NOMO-1 treated with dmso at 0.1 percent for 144 hours (cell line): ENCODE measurements at regions not wholly inside any gene's neighbourhood (a gene's known extent, or its start where the extent isn't known, plus 50 kb on each side); places are given as distances from the start of the nearest gene placed in this dataset.

ENCODE experiments used
- DNase-seq: peaks from one replicate; lab custom pipeline; 2025; ENCODE audit not compliant: unreplicated experiment; lab: John Stamatoyannopoulos, UW

DNA sequence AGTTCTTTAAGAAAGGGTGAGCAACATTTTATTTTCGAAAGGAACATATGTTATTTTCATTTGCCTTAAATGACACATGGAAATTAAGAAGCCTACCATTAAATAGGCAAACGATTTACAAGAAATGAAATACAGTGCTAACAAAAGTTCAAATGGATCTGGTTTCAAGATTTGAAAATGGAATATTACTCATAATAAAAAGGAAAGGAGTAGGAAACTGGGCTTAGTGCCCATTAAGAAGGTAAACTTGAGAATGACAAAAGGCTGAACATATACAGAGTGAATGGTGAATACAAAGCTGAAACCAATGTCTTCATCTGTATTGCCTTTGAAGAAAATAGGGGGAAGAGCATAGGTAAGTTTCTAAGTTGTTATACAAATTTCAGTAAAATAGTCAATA is 974.2 kb upstream of the C9orf72 start:
- DNase-seq = no peak

GRCh38 chr9:28563291-28563934 is 990.1 kb upstream of the C9orf72 start:
- DNase-seq = no peak

GRCh38 chr9:28583832-28584231 is 1010.6 kb upstream of the C9orf72 start:
- no peak for DNase-seq

GRCh38 chr9:28584542-28584941 is 1011.3 kb upstream of the C9orf72 start:
- no peak for DNase-seq

GRCh38 chr9:28587052-28587451 is 1013.8 kb upstream of the C9orf72 start:
- no peak for DNase-seq

DNA sequence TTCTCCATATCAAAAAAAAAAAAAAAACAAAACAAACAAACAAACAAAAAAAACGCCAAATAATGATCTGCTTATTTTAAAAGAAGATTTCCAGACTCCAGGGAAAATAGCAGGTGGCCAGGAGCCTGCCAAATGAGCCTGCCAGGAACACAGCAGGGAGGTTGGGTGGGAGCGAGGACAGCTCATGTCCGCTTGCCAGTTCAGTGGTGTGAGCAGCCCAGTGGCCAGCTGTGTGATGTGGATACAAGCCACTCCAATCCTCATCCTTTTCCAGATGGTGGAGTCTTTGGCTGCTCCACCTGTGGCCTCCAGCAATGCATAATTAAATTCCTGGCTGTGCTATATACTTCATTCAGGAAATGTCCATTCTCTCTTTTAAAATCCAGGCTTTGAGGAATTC is 1025.1 kb upstream of the C9orf72 start:
- DNase-seq = no peak

GRCh38 chr9:28600226-28600625 is 1026.9 kb upstream of the C9orf72 start:
- no peak for DNase-seq

- DNase-seq = no peak
Observed at GRCh38 chr9:28607843-28608242, 1034.6 kb upstream of the C9orf72 start.

GRCh38 chr9:28610339-28610738 is 1037.1 kb upstream of the C9orf72 start:
- no peak for DNase-seq

GRCh38 chr9:28616310-28616709 is 1043.0 kb upstream of the C9orf72 start:
- DNase-seq = no peak

GRCh38 chr9:28620011-28620410 is 1046.7 kb upstream of the C9orf72 start:
- no peak for DNase-seq

DNA sequence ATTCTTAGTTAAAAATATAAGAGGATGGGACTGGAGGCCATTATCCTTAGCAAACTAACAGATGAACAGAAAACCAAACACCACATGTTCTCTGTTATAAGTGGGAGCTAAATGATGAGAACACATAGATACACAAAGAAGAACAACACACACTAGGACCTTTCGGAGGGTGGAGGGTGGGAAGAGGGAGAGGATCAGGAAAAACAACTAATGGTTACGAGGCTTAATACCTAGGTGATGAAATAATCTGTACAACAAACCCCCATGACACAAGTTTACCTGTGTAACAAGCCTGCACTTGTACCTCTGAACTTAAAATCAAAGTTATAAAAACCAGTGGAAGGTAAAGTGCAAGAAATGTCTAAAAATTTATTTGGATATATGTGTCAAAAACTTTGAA is 1047.4 kb upstream of the C9orf72 start:
- no peak for DNase-seq

DNA sequence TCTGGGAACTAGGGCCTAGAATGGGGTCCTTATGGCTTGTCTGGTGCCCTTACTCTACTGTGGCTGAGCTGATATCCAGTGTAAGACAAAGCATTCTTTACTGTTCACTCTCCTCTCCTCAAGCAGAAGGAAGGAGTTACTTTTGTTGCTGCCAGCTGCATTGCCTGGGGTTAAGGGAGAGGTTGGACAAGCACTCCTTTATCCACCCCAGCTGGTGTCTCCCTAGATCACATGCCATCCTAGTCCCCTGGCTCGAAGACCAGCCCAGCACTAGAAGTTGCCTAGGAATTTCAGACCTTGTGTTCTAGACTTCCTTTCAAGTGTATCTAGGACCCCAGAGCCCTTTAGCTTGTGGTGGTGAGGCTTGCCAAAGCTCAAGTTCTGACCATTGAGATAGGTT is 1051.5 kb upstream of the C9orf72 start:
- no peak for DNase-seq

DNA sequence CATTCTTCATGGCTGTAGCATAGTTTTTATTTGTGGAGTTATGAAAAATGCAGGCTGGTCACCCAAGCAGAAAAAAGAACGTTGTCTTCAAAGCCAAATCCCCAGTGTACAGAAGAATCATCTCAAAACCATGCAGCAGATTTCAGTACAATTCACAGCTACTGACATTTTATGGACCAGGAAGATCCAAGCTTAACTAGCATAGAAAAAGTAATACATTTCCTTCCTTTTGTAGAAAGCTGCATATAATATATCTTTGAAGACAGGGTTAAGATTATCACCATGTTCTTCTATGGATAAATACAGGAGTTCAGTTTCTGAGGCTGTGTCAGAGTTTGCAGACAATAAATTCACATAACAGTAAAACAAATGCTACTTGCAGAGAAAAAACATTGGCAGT is 1054.8 kb upstream of the C9orf72 start:
- no peak for DNase-seq

DNA sequence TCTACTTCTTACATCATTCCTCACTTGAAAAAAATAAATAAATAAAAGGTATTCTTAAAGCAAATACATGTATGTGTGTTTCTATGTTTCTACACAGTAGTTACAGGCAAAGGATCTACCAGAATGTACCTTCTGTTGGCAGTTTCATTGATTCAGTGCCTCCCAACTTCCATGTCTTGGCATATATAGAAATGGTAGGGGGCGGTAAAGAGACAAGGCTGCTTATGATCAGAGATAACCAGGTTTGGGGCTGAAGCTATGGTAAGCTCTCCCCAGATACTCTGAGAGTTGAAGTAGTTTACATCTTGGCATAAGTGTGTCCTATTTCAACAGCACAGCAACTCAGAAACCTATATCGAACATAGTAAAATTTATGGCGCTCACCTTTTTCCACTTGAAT is 1075.4 kb upstream of the C9orf72 start:
- no peak for DNase-seq

DNA sequence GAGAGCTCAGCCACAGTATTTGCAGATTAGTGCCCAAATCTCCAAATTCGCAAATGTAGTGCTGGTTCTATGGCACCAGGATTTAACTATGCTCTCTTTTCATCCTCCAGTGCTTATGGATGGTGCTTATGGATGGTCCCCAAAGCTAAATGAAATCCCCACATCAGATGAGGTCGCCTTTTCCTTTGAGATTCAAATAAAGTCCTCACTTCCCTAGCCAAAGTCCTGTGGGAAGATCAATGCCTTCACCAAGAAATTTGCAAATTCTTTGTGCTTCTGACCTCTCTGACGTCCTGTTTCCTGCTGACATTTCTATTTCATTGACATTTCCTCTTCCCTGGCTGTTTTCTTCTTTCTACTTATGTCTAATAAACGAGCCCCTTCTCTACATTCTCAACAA is 1077.0 kb upstream of the C9orf72 start:
- no peak for DNase-seq

DNA sequence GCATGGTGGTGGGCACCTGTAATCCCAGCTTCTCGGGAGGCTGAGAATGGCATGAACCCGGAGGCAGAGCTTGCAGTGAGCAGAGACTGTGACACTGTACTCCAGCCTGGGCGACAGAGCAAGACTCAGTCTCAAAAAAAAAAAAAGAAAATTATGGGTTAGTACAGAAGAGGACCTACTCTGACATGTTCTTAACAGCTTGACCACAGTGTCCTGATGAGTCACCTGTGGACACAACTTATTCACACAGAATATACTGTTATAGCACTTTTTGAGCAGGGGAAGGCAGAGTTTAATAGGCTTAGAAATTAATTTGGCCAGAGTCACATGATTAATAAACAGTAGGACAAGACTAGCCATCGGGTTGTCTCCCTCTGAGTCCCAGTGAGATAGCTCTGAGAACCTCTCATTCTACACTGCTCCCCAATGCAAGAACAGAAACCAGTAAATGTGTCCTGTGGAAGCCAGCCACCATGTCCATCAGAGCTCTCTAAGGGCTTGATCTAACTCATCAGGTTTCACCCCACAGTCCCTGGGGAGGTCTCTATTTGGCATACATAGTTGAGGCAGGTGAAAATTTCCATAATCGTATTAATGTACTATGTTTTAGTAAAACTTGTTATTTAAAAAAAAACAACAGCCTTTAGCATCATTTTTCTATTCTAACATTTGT is 1077.9 kb upstream of the C9orf72 start:
- no peak for DNase-seq

DNA sequence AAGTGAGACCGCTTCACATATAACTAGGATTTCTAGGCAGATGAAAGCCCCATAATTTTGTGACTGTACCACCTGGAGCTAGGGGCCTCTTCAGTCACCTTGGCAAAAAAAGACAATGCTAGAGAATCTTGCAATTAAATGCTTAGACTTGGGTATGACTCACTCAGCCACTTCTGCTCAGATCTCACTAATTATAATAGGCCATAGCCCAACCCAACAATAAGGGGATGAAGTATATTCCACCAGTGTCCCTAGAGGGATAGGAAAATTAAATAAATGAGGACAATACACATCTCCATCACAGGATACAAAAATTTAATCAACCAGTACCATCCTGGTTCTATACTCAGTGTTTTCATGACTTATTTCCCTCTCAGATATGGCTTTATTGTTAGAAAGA is 1079.9 kb upstream of the C9orf72 start:
- no peak for DNase-seq

DNA sequence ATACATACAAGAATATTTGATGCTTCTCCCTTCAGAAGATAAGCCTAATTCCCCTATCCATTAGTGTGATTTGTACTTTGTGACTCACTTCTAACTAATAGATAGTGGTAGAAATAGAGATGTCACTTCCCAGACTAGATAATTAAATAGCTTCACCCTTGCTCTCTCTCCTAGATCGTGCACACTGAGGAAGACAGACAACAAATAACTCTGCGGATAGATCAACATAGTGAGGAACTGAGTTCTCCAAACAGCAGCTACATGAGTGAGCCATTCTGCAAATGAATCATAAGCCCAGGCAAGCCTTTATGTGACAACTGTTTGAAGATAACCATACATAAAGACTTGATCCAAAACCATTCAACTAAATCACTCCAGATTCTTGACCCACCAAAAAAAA is 1083.4 kb upstream of the C9orf72 start:
- no peak for DNase-seq

- no peak for DNase-seq
Observed at GRCh38 chr9:28661853-28662252, 1088.6 kb upstream of the C9orf72 start.

GRCh38 chr9:28662675-28663074 is 1089.4 kb upstream of the C9orf72 start:
- no peak for DNase-seq

GRCh38 chr9:28668158-28668557 is 1094.9 kb upstream of the C9orf72 start:
- DNase-seq = no peak

DNA sequence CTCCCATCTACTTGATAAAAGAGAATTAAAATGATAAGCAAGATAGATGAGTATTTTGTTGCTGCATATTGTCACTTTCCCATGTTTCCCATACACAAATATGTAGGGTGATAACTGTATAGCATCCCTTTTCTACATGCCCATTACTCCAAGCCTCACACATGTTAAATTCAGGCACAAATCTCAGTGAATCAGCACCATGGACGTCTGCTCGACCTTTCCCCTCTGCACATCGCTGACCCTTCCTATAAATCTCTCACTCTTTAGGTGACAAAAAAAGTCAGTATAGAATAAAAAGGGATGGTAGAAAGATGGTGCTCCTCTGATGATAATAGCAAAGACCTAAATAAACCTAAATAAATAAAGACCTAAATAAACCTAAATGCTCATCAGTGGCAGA is 1097.7 kb upstream of the C9orf72 start:
- DNase-seq = no peak
